ENCODE measurements at regions not wholly inside any gene's neighbourhood (a gene's known extent, or its start where the extent isn't known, plus 50 kb on each side); places are given as distances from the start of the nearest gene placed in this dataset.

DNA sequence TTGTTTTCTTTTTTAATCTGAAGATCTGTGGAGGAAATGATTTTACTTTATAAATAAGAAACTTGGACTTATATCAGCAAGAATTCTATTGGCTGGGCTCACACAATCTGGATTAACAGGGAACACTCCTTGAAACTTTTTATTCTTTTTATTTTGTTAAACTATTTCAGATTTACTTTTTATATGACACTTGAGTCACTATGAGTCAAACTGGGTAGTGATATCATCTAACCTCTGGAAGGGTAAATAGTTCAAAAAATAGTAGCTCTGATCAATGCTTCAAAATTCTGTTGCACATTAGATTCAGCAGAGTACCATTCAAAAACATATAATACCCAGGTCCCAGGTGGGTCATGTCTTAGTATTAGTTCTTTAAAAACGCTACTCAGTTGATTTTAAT lies 55.1 kb upstream of the NBEA start:
- TF ChIP-seq POLR2A (IDR thresholded peaks at IDR 0.05; ENCODE audit: low read length) = no peak
- TF ChIP-seq GATA1 (IDR thresholded peaks at IDR 0.05; ENCODE audit: low read depth, low read length) = no peak

Data from erythroblast (primary cell).